Stimulated activated effector memory CD8-positive, alpha-beta T cell treated with anti-CD3 and anti-CD28 coated beads, Interleukin-12 subunit alpha, Interleukin-12 subunit beta, amount 100 ng/mL, for 72 hours (primary cell): ENCODE measurements at regions not wholly inside any gene's neighbourhood (a gene's known extent, or its start where the extent isn't known, plus 50 kb on each side); places are given as distances from the start of the nearest gene placed in this dataset.

Experiments
- ATAC-seq: fragments of 150-1000 bp; cut with Tn5 transposase; 2 replicates; pipeline ENCODE4 v1.10.0; 2021
- DNase-seq, 2 donors: peaks; one replicate each; pipeline ENCODE4 v3.0.0; 2021 to 2022; ENCODE audit warnings: low spot score in 2 of 2
- H3K27ac Mint-ChIP-seq: one replicate; pipeline ENCODE4 v1.8.0; 2022; ENCODE audit warnings: mild to moderate bottlenecking, mixed read lengths
- H3K36me3 Mint-ChIP-seq: one replicate; pipeline ENCODE4 v1.8.0; 2022; ENCODE audit warnings: mild to moderate bottlenecking, mixed read lengths
- H3K4me1 Mint-ChIP-seq: one replicate; pipeline ENCODE4 v1.8.0; 2022; ENCODE audit warnings: mixed read lengths
- H3K4me3 Mint-ChIP-seq: one replicate; pipeline ENCODE4 v1.8.0; 2022; ENCODE audit warnings: mild to moderate bottlenecking, mixed read lengths
- H3K9me3 Mint-ChIP-seq: one replicate; pipeline ENCODE4 v1.8.0; 2022; ENCODE audit warnings: mixed read lengths

GRCh38 chr16:73231379-73231778 is 183.5 kb upstream of the ZFHX3 start:
- ATAC-seq (no peak), DNase-seq (no peak)
- Mint-ChIP-seq H3K4me1 (peaks cover 5% of the 10 kb centered on the region), H3K27ac (no peak overlapping the region), H3K4me3 (no peak overlapping the region), H3K36me3 (no peaks in the 10 kb centered on the region), H3K9me3 (peaks cover 17% of the 10 kb centered on the region)

GRCh38 chr16:73230651-73231050 is 182.7 kb upstream of the ZFHX3 start:
- peaks cover 5% of the 10 kb centered on the region for H3K4me1 Mint-ChIP-seq
- no peak overlapping the region for H3K27ac Mint-ChIP-seq
- H3K36me3 Mint-ChIP-seq, result no peaks in the 10 kb centered on the region
- H3K9me3 Mint-ChIP-seq, result peaks cover 17% of the 10 kb centered on the region
- no peak overlapping the region for H3K4me3 Mint-ChIP-seq
- DNase-seq, result no peak
- no peak for ATAC-seq

- H3K36me3 Mint-ChIP-seq, result no peaks in the 10 kb centered on the region
- peaks cover 17% of the 10 kb centered on the region for H3K9me3 Mint-ChIP-seq
- DNase-seq, result no peak
- peaks cover 5% of the 10 kb centered on the region for H3K4me1 Mint-ChIP-seq
- H3K27ac Mint-ChIP-seq, result no peak overlapping the region
- no peak overlapping the region for H3K4me3 Mint-ChIP-seq
- ATAC-seq, result no peak
Observed at GRCh38 chr16:73228649-73229048, 180.7 kb upstream of the ZFHX3 start.

GRCh38 chr16:73226675-73227074 is 178.7 kb upstream of the ZFHX3 start:
- Mint-ChIP-seq H3K9me3 (peaks cover 6% of the 10 kb centered on the region), H3K4me1 (no peaks in the 10 kb centered on the region), H3K36me3 (no peaks in the 10 kb centered on the region), H3K4me3 (no peak overlapping the region), H3K27ac (no peak overlapping the region)
- DNase-seq, result no peak
- ATAC-seq, result no peak

GRCh38 chr16:73225983-73226382 is 178.1 kb upstream of the ZFHX3 start:
- peaks cover 6% of the 10 kb centered on the region for H3K9me3 Mint-ChIP-seq
- no peaks in the 10 kb centered on the region for H3K4me1 Mint-ChIP-seq
- no peaks in the 10 kb centered on the region for H3K36me3 Mint-ChIP-seq
- ATAC-seq (no peak), DNase-seq (no peak)
- H3K4me3 Mint-ChIP-seq, result no peak overlapping the region
- H3K27ac Mint-ChIP-seq, result no peak overlapping the region

- no peaks in the 10 kb centered on the region for H3K36me3 Mint-ChIP-seq
- H3K4me1 Mint-ChIP-seq, result no peaks in the 10 kb centered on the region
- no peak for ATAC-seq
- H3K4me3 Mint-ChIP-seq, result no peak overlapping the region
- H3K27ac Mint-ChIP-seq, result no peak overlapping the region
- H3K9me3 Mint-ChIP-seq, result no peaks in the 10 kb centered on the region
- no peak for DNase-seq
Observed at GRCh38 chr16:73220836-73221235, 172.9 kb upstream of the ZFHX3 start.

GRCh38 chr16:73219176-73219575 is 171.2 kb upstream of the ZFHX3 start:
- Mint-ChIP-seq H3K4me3 (no peak overlapping the region), H3K36me3 (no peaks in the 10 kb centered on the region), H3K27ac (no peak overlapping the region), H3K9me3 (no peaks in the 10 kb centered on the region), H3K4me1 (no peaks in the 10 kb centered on the region)
- no peak for DNase-seq
- ATAC-seq, result no peak

- Mint-ChIP-seq H3K27ac (no peak overlapping the region), H3K9me3 (peaks cover 3% of the 10 kb centered on the region), H3K36me3 (no peaks in the 10 kb centered on the region), H3K4me1 (no peaks in the 10 kb centered on the region), H3K4me3 (no peak overlapping the region)
- DNase-seq (no peak), ATAC-seq (no peak)
Observed at GRCh38 chr16:73217654-73218053, 169.7 kb upstream of the ZFHX3 start.

- Mint-ChIP-seq H3K27ac (no peak overlapping the region), H3K4me1 (no peaks in the 10 kb centered on the region)
Observed at GRCh38 chr16:73216932-73217331, 169.0 kb upstream of the ZFHX3 start.

GRCh38 chr16:73215678-73216377 is 167.9 kb upstream of the ZFHX3 start:
- Mint-ChIP-seq H3K4me3 (no peak overlapping the region), H3K9me3 (peaks cover 3% of the 10 kb centered on the region), H3K4me1 (no peaks in the 10 kb centered on the region), H3K36me3 (no peaks in the 10 kb centered on the region), H3K27ac (no peak overlapping the region)
- no peak for DNase-seq
- no peak for ATAC-seq

More at GRCh38 chr16:73216932-73217331, 169.0 kb upstream of the ZFHX3 start:
- H3K9me3 Mint-ChIP-seq, result peaks cover 3% of the 10 kb centered on the region
- no peaks in the 10 kb centered on the region for H3K36me3 Mint-ChIP-seq
- no peak for ATAC-seq
- DNase-seq, result no peak
- H3K4me3 Mint-ChIP-seq, result no peak overlapping the region

GRCh38 chr16:73214825-73215677 is 167.1 kb upstream of the ZFHX3 start:
- ATAC-seq, result no peak
- H3K36me3 Mint-ChIP-seq, result no peaks in the 10 kb centered on the region
- H3K4me1 Mint-ChIP-seq, result no peaks in the 10 kb centered on the region
- peaks cover 3% of the 10 kb centered on the region for H3K9me3 Mint-ChIP-seq
- H3K4me3 Mint-ChIP-seq, result no peak overlapping the region
- H3K27ac Mint-ChIP-seq, result no peak overlapping the region
- no peak for DNase-seq

GRCh38 chr16:73213732-73214455 is 166.0 kb upstream of the ZFHX3 start:
- Mint-ChIP-seq H3K9me3 (peaks cover 3% of the 10 kb centered on the region), H3K27ac (no peak overlapping the region), H3K4me1 (no peaks in the 10 kb centered on the region), H3K36me3 (no peaks in the 10 kb centered on the region), H3K4me3 (no peak overlapping the region)
- ATAC-seq, result no peak
- DNase-seq, result no peak

- no peak overlapping the region for H3K4me3 Mint-ChIP-seq
- no peaks in the 10 kb centered on the region for H3K4me1 Mint-ChIP-seq
- H3K36me3 Mint-ChIP-seq, result no peaks in the 10 kb centered on the region
- ATAC-seq, result no peak
- peaks cover 4% of the 10 kb centered on the region for H3K9me3 Mint-ChIP-seq
- H3K27ac Mint-ChIP-seq, result no peak overlapping the region
- no peak for DNase-seq
Observed at GRCh38 chr16:73212431-73212830, 164.5 kb upstream of the ZFHX3 start.

- H3K36me3 Mint-ChIP-seq, result no peaks in the 10 kb centered on the region
- no peak overlapping the region for H3K27ac Mint-ChIP-seq
- no peak for DNase-seq
- no peak for ATAC-seq
- H3K4me1 Mint-ChIP-seq, result no peaks in the 10 kb centered on the region
- H3K9me3 Mint-ChIP-seq, result peaks cover 5% of the 10 kb centered on the region
- H3K4me3 Mint-ChIP-seq, result no peak overlapping the region
Observed at GRCh38 chr16:73210686-73211085, 162.8 kb upstream of the ZFHX3 start.

- ATAC-seq (no peak), DNase-seq (no peak)
- Mint-ChIP-seq H3K4me1 (no peaks in the 10 kb centered on the region), H3K9me3 (peaks cover 5% of the 10 kb centered on the region), H3K27ac (no peak overlapping the region), H3K4me3 (no peak overlapping the region), H3K36me3 (no peaks in the 10 kb centered on the region)
Observed at GRCh38 chr16:73210084-73210483, 162.2 kb upstream of the ZFHX3 start.
